ENCODE measurements at regions not wholly inside any gene's neighbourhood (a gene's known extent, or its start where the extent isn't known, plus 50 kb on each side); places are given as distances from the start of the nearest gene placed in this dataset.

- H3K4me1 ChIP-seq (ENCODE audit: insufficient read depth, low read length), result no peaks in the 10 kb centered on the region
- no peaks in the 10 kb centered on the region for H3K9me3 ChIP-seq (ENCODE audit: control insufficient read depth in 1 of 2, insufficient read depth in 1 of 2, low read length in 2 of 2)
- Mint-ChIP-seq H3K4me1 (ENCODE audit: low read depth) (no peaks in the 10 kb centered on the region), H3K36me3 (ENCODE audit: low read depth) (no peaks in the 10 kb centered on the region), H3K9me3 (no peaks in the 10 kb centered on the region), H3K4me3 (no peak overlapping the region), H3K27ac (no peak overlapping the region), H3K27me3 (no peaks in the 10 kb centered on the region)
- H3K27me3 ChIP-seq (ENCODE audit: control insufficient read depth in 1 of 2, insufficient read depth in 2 of 2, low read length in 2 of 2), result no peaks in the 10 kb centered on the region
- H3K4me3 ChIP-seq (ENCODE audit: low read length), result no peak overlapping the region
- ChIA-PET CTCF (no interaction called here), POLR2A (no interaction called here)
- ATAC-seq (ENCODE audit: poor library complexity) (no peak), DNase-seq (no peak)
- no peak overlapping the region for H3K27ac ChIP-seq (ENCODE audit: low read depth in 1 of 2, low read length in 2 of 2)
- no peak for TF ChIP-seq CTCF (IDR thresholded peaks at IDR 0.05)
- intact Hi-C loops (cut with DNase I, micrococcal nuclease), result no loop called here
- H3K36me3 ChIP-seq (ENCODE audit: insufficient read depth, low read length), result no peaks in the 10 kb centered on the region
Measured at GRCh38 chr1:219534991-219535390, 77.9 kb downstream of the ZC3H11B start.

- Mint-ChIP-seq H3K27ac (no peak overlapping the region), H3K4me3 (no peak overlapping the region), H3K27me3 (no peaks in the 10 kb centered on the region), H3K4me1 (ENCODE audit: low read depth) (no peaks in the 10 kb centered on the region), H3K9me3 (no peaks in the 10 kb centered on the region), H3K36me3 (ENCODE audit: low read depth) (no peaks in the 10 kb centered on the region)
- CTCF ChIA-PET, result no interaction called here
- H3K27ac ChIP-seq (ENCODE audit: low read depth in 1 of 2, low read length in 2 of 2), result no peak overlapping the region
- intact Hi-C loops (cut with DNase I, micrococcal nuclease), result no loop called here
- ATAC-seq (ENCODE audit: poor library complexity) (no peak), DNase-seq (no peak)
- H3K36me3 ChIP-seq (ENCODE audit: insufficient read depth, low read length), result no peaks in the 10 kb centered on the region
- POLR2A ChIA-PET, result no interaction called here
- H3K4me3 ChIP-seq (ENCODE audit: low read length), result no peak overlapping the region
- no peak for TF ChIP-seq CTCF (IDR thresholded peaks at IDR 0.05)
- peaks cover 0 to 3% of the 10 kb centered on the region in 2 experiments for H3K9me3 ChIP-seq (ENCODE audit: control insufficient read depth in 1 of 2, insufficient read depth in 1 of 2, low read length in 2 of 2)
- H3K4me1 ChIP-seq (ENCODE audit: insufficient read depth, low read length), result no peaks in the 10 kb centered on the region
- H3K27me3 ChIP-seq (ENCODE audit: control insufficient read depth in 1 of 2, insufficient read depth in 2 of 2, low read length in 2 of 2), result no peaks in the 10 kb centered on the region
Measured at GRCh38 chr1:219533280-219533679, 79.6 kb downstream of the ZC3H11B start.

GRCh38 chr1:219529116-219529515, 83.8 kb downstream of the ZC3H11B start:
- no peak for ATAC-seq (ENCODE audit: poor library complexity)
- no peak for DNase-seq
- Mint-ChIP-seq H3K36me3 (ENCODE audit: low read depth) (no peaks in the 10 kb centered on the region), H3K4me3 (no peak overlapping the region), H3K4me1 (ENCODE audit: low read depth) (no peaks in the 10 kb centered on the region), H3K27me3 (peaks cover 4% of the 10 kb centered on the region), H3K27ac (no peak overlapping the region), H3K9me3 (no peaks in the 10 kb centered on the region)
- intact Hi-C loops (cut with DNase I, micrococcal nuclease), result no loop called here
- no peaks in the 10 kb centered on the region for H3K36me3 ChIP-seq (ENCODE audit: insufficient read depth, low read length)
- no peaks in the 10 kb centered on the region for H3K27me3 ChIP-seq (ENCODE audit: control insufficient read depth in 1 of 2, insufficient read depth in 2 of 2, low read length in 2 of 2)
- no peak overlapping the region for H3K27ac ChIP-seq (ENCODE audit: low read depth in 1 of 2, low read length in 2 of 2)
- CTCF ChIA-PET, result no interaction called here
- POLR2A ChIA-PET, result no interaction called here
- H3K9me3 ChIP-seq (ENCODE audit: control insufficient read depth in 1 of 2, insufficient read depth in 1 of 2, low read length in 2 of 2), result peaks cover 0 to 3% of the 10 kb centered on the region in 2 experiments
- no peaks in the 10 kb centered on the region for H3K4me1 ChIP-seq (ENCODE audit: insufficient read depth, low read length)
- TF ChIP-seq CTCF (IDR thresholded peaks at IDR 0.05), result no peak
- H3K4me3 ChIP-seq (ENCODE audit: low read length), result no peak overlapping the region
